Osteoblast (primary cell): ENCODE measurements at regions not wholly inside any gene's neighbourhood (a gene's known extent, or its start where the extent isn't known, plus 50 kb on each side); places are given as distances from the start of the nearest gene placed in this dataset.

Experiments
- DNase-seq: peaks from one replicate; pipeline ENCODE4 v3.0.0; 2011; ENCODE audit warnings: low spot score, mixed read lengths; ENCODE audit not compliant: insufficient read length; ENCODE audit errors: missing footprints
- H2AFZ ChIP-seq: 2 replicates; pipeline ENCODE4 v1.6.0; 2011; ENCODE audit warnings: mild to moderate bottlenecking, low read length
- H3K27ac ChIP-seq: 2 replicates; pipeline ENCODE4 v1.5.1; 2011; ENCODE audit warnings: mild to moderate bottlenecking, low read depth, low read length, moderate library complexity
- H3K27me3 ChIP-seq: 2 replicates; pipeline ENCODE4 v1.6.0; 2012; ENCODE audit warnings: mild to moderate bottlenecking, control low read depth, inconsistent platforms, low read length, moderate library complexity; ENCODE audit not compliant: insufficient read depth
- H3K36me3 ChIP-seq: 2 replicates; pipeline ENCODE4 v1.5.1; 2011; ENCODE audit warnings: mild to moderate bottlenecking, low read length, control low read depth, moderate library complexity; ENCODE audit not compliant: insufficient read depth
- H3K4me1 ChIP-seq: 2 replicates; pipeline ENCODE4 v1.5.1; 2011; ENCODE audit warnings: mild to moderate bottlenecking, low read length, control low read depth, moderate library complexity; ENCODE audit not compliant: insufficient read depth
- H3K4me2 ChIP-seq: 2 replicates; pipeline ENCODE4 v1.6.0; 2011; ENCODE audit warnings: mild to moderate bottlenecking, low read length; ENCODE audit not compliant: insufficient read depth
- H3K4me3 ChIP-seq: fragments of 200-600 bp; sonication (generic); 3 replicates; pipeline ENCODE4 v1.5.1; 2012; ENCODE audit warnings: mild to moderate bottlenecking, low read length, inconsistent platforms; ENCODE audit not compliant: insufficient read depth
- H3K79me2 ChIP-seq: 2 replicates; pipeline ENCODE4 v1.6.0; 2012; ENCODE audit warnings: mild to moderate bottlenecking, low read length, control low read depth, inconsistent platforms; ENCODE audit not compliant: insufficient read depth
- H3K9me3 ChIP-seq: 2 replicates; pipeline ENCODE4 v1.5.1; 2011; ENCODE audit warnings: low read depth, low read length, control low read depth
- H4K20me1 ChIP-seq: 2 replicates; pipeline ENCODE4 v1.6.0; 2012; ENCODE audit warnings: mild to moderate bottlenecking, low read length, control low read depth; ENCODE audit not compliant: insufficient read depth
- CTCF ChIP-seq: IDR thresholded peaks from 2 replicates; pipeline ENCODE4 v1.5.1; 2011; ENCODE audit warnings: mild to moderate bottlenecking, low read depth, low read length, moderate library complexity; ENCODE audit errors: extremely low read depth

GRCh38 chr12:19959353-19959752 lies 409.0 kb upstream of the PDE3A start:
- Histone ChIP-seq H3K36me3 (no peaks in the 10 kb centered on the region), H3K4me2 (no peak overlapping the region), H3K9me3 (no peaks in the 10 kb centered on the region), H3K27ac (peak overlapping the region; percentile 61), H3K79me2 (no peaks in the 10 kb centered on the region), H2AFZ (no peak overlapping the region), H3K27me3 (no peaks in the 10 kb centered on the region), H4K20me1 (no peaks in the 10 kb centered on the region), H3K4me1 (no peaks in the 10 kb centered on the region), H3K4me3 (no peak overlapping the region)
- no peak for DNase-seq
- no peak for TF ChIP-seq CTCF

GRCh38 chr12:19960527-19960926 lies 407.8 kb upstream of the PDE3A start:
- Histone ChIP-seq H3K4me2 (no peak overlapping the region), H4K20me1 (no peaks in the 10 kb centered on the region), H3K9me3 (no peaks in the 10 kb centered on the region), H3K79me2 (no peaks in the 10 kb centered on the region), H3K27ac (peak overlapping the region; percentile 6), H2AFZ (peak overlapping the region; percentile 11), H3K4me3 (no peak overlapping the region), H3K36me3 (no peaks in the 10 kb centered on the region), H3K27me3 (no peaks in the 10 kb centered on the region), H3K4me1 (no peaks in the 10 kb centered on the region)
- TF ChIP-seq CTCF, result no peak
- no peak for DNase-seq

GRCh38 chr12:19962192-19962591 lies 406.1 kb upstream of the PDE3A start:
- no peak overlapping the region for H3K4me3 ChIP-seq
- no peaks in the 10 kb centered on the region for H3K9me3 ChIP-seq
- no peaks in the 10 kb centered on the region for H4K20me1 ChIP-seq
- no peak for DNase-seq
- no peak overlapping the region for H2AFZ ChIP-seq
- H3K27ac ChIP-seq, result no peak overlapping the region
- no peaks in the 10 kb centered on the region for H3K27me3 ChIP-seq
- no peaks in the 10 kb centered on the region for H3K79me2 ChIP-seq
- H3K36me3 ChIP-seq, result no peaks in the 10 kb centered on the region
- H3K4me2 ChIP-seq, result no peak overlapping the region
- peaks cover 3% of the 10 kb centered on the region for H3K4me1 ChIP-seq
- no peak for TF ChIP-seq CTCF

- TF ChIP-seq CTCF, result no peak
- Histone ChIP-seq H3K27ac (no peak overlapping the region), H3K36me3 (no peaks in the 10 kb centered on the region), H3K79me2 (no peaks in the 10 kb centered on the region), H3K27me3 (no peaks in the 10 kb centered on the region), H2AFZ (no peak overlapping the region), H3K4me2 (no peak overlapping the region), H4K20me1 (no peaks in the 10 kb centered on the region), H3K4me1 (peaks cover 6% of the 10 kb centered on the region), H3K4me3 (no peak overlapping the region), H3K9me3 (no peaks in the 10 kb centered on the region)
- no peak for DNase-seq
Observed at GRCh38 chr12:19963972-19964371, 404.4 kb upstream of the PDE3A start.
